Adrenal gland (tissue), 5 donors: ENCODE measurements at regions not wholly inside any gene's neighbourhood (a gene's known extent, or its start where the extent isn't known, plus 50 kb on each side); places are given as distances from the start of the nearest gene placed in this dataset.

Experiments
- CTCF ChIP-seq, 6 experiments: fragments of 450-650 bp in 4 of 6; fragments of 200-600 bp in 2 of 6; sonication (generic) in 1 of 6; IDR thresholded peaks; 1 replicate in 5 of 6; 2 replicates in 1 of 6; pipeline versions ENCODE4 v1.5.1 to v1.8.0; 2016 to 2021; ENCODE audit warnings: antibody characterized with exemption in 6 of 6, mild to moderate bottlenecking in 2 of 6, moderate library complexity in 1 of 6
- POLR2A ChIP-seq, 2 donors: fragments of 450-650 bp; IDR thresholded peaks; one replicate each; pipeline ENCODE4 v1.6.1; 2017; ENCODE audit warnings: antibody characterized with exemption in 2 of 2, mild to moderate bottlenecking in 2 of 2, moderate library complexity in 1 of 2
- donor health status: DM: no; HTN: no; CAD: no.

DNA sequence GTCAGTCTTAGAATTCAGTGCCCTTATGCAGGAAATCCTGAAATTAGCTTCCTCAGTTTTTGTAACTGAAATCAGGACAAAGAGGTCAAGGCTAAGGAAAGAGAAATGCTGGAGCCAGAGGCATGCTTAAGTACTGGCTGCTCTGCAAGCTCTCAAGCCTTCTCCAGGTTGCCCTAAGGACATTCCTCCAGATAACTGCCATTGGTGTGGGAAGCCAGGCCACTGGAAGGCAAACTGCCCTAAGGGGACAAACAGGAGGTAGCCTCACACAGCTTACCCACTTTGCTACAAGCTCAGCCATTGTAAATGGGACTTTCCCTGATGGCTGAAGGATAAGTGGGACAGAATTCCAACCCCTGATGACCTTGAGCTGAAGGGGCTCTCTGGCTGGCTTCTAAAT, 606.9 kb upstream of the PCDH10 start:
- TF ChIP-seq CTCF (IDR thresholded peaks at IDR 0.05) (no peak), POLR2A (IDR thresholded peaks at IDR 0.05) (no peak)
